ENCODE measurements at regions not wholly inside any gene's neighbourhood (a gene's known extent, or its start where the extent isn't known, plus 50 kb on each side); places are given as distances from the start of the nearest gene placed in this dataset.

DNA sequence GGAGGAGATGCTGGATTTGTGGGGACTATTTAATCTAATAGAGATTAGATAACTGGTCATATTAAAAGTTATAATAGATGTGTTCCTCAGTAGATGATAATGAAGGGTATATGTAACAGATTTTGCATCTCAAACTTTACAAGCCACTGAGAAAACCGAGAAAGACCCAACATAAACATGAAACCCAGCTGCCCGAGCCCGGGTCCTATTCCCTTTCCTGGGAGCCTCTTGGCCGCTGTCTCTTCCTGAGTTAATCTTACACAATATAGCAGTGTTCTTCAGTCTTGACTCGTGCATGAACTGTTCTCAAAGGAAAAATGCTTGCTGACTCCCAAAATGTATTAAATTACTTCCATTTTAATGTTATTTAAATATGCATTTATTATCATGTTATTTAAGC is 94.5 kb downstream of the COPS8 start:
- no peak overlapping the region for H3K4me2 ChIP-seq (ENCODE audit: insufficient read depth, low read length)
- H3K4me3 ChIP-seq, result no peak overlapping the region
- ATAC-seq, result no peak
- no peaks in the 10 kb centered on the region for H3K9me1 ChIP-seq (ENCODE audit: control insufficient read depth, insufficient read depth, low read length)
- no peak for DNase-seq (ENCODE audit: extremely low read depth in 1 of 4, low spot score in 3 of 4)
- POLR2A ChIA-PET, result no interaction called here
- H4K20me1 ChIP-seq (replicated peaks; ENCODE audit: control insufficient read depth, insufficient read depth, low read length), result no peaks in the 10 kb centered on the region; the same call in 1 of the 2 replicates
- peaks cover 2 to 31% of the 10 kb centered on the region in 2 experiments; a peak in 3 of 5 replicates for H3K27me3 ChIP-seq (ENCODE audit: control insufficient read depth in 2 of 2, insufficient read depth in 2 of 2, low read length in 2 of 2)
- H3K4me1 ChIP-seq (replicated peaks in 1 of 2; ENCODE audit: control insufficient read depth in 2 of 2, insufficient read depth in 2 of 2, low read length in 2 of 2), result no peaks in the 10 kb centered on the region
- H2AFZ ChIP-seq (ENCODE audit: low read depth, low read length), result no peak overlapping the region
- BruUV-seq (replicated peaks), result no TSS peak
- WGBS (ENCODE audit: insufficient coverage, low coverage, missing lambda C conversion rate), result 0% methylated on average over 5 of the region's 5 CpGs
- no peak for FAIRE-seq
- intact Hi-C loops (cut with micrococcal nuclease) (no loop called here), in situ Hi-C loops (cut with MboI) (no loop called here)
- H3K79me2 ChIP-seq (ENCODE audit: control insufficient read depth, insufficient read depth, low read length), result no peaks in the 10 kb centered on the region
- no peaks in the 10 kb centered on the region for H3K9me3 ChIP-seq (replicated peaks; ENCODE audit: control insufficient read depth, insufficient read depth, low read depth, low read length)
- TF ChIP-seq, protein P1, sequence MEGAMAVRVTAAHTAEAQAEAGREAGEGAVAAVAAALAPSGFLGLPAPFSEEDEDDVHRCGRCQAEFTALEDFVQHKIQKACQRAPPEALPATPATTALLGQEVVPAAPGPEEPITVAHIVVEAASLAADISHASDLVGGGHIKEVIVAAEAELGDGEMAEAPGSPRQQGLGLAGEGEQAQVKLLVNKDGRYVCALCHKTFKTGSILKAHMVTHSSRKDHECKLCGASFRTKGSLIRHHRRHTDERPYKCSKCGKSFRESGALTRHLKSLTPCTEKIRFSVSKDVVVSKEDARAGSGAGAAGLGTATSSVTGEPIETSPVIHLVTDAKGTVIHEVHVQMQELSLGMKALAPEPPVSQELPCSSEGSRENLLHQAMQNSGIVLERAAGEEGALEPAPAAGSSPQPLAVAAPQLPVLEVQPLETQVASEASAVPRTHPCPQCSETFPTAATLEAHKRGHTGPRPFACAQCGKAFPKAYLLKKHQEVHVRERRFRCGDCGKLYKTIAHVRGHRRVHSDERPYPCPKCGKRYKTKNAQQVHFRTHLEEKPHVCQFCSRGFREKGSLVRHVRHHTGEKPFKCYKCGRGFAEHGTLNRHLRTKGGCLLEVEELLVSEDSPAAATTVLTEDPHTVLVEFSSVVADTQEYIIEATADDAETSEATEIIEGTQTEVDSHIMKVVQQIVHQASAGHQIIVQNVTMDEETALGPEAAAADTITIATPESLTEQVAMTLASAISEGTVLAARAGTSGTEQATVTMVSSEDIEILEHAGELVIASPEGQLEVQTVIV (CRISPR knock-in tag; IDR thresholded peaks at IDR 0.05; ENCODE audit: borderline replicate concordance), result no peak
- TF ChIP-seq NCOA1 (IDR thresholded peaks at IDR 0.05; ENCODE audit: low read depth) (no peak), TOE1 (IDR thresholded peaks at IDR 0.05; ENCODE audit: borderline replicate concordance) (no peak), TOE1 (CRISPR knock-in tag; IDR thresholded peaks at IDR 0.05; ENCODE audit: borderline replicate concordance, low read depth) (no peak), NFXL1 (CRISPR knock-in tag; IDR thresholded peaks at IDR 0.05) (no peak), CEBPB (tag; IDR thresholded peaks at IDR 0.05) (no peak), FOXP1 (CRISPR knock-in tag; IDR thresholded peaks at IDR 0.05) (no peak), RBM34 (IDR thresholded peaks at IDR 0.05; ENCODE audit: borderline replicate concordance, insufficient read depth, low read length) (no peak), BRD9 (IDR thresholded peaks at IDR 0.05; ENCODE audit: low read depth, partially characterized antibody) (no peak), TAF1 (IDR thresholded peaks at IDR 0.05; ENCODE audit: control insufficient read depth, extremely low read depth, insufficient read depth, low read length, severe bottlenecking) (no peak)
- TF ChIP-seq, protein P2, sequence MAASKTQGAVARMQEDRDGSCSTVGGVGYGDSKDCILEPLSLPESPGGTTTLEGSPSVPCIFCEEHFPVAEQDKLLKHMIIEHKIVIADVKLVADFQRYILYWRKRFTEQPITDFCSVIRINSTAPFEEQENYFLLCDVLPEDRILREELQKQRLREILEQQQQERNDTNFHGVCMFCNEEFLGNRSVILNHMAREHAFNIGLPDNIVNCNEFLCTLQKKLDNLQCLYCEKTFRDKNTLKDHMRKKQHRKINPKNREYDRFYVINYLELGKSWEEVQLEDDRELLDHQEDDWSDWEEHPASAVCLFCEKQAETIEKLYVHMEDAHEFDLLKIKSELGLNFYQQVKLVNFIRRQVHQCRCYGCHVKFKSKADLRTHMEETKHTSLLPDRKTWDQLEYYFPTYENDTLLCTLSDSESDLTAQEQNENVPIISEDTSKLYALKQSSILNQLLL (CRISPR knock-in tag; IDR thresholded peaks at IDR 0.05; ENCODE audit: borderline replicate concordance), result no peak
- CTCF ChIA-PET (ENCODE audit: low intra/inter-chr PET ratio), result no interaction called here
- H3K9ac ChIP-seq (ENCODE audit: insufficient read depth in 1 of 2, low read depth in 2 of 2, low read length in 2 of 2), result no peak overlapping the region
- no peaks in the 10 kb centered on the region for H3K36me3 ChIP-seq (ENCODE audit: control insufficient read depth, insufficient read depth, low read length)
- no peak overlapping the region for H3K27ac ChIP-seq (ENCODE audit: extremely low read depth, low read depth, low read length)
